GM13977 (cell line): ENCODE measurements at regions not wholly inside any gene's neighbourhood (a gene's known extent, or its start where the extent isn't known, plus 50 kb on each side); places are given as distances from the start of the nearest gene placed in this dataset.

Experiments used
- DNase-seq: peaks from one replicate; pipeline ENCODE4 v3.0.0; 2012; ENCODE audit warnings: low spot score
- CTCF ChIP-seq: IDR thresholded peaks from 2 replicates; pipeline ENCODE4 v1.5.1; 2012; ENCODE audit warnings: mild to moderate bottlenecking, control low read depth; ENCODE audit not compliant: insufficient read depth; ENCODE audit errors: extremely low read depth, missing control alignments
- in situ Hi-C: fragments of 300-500 bp; cut with MboI; formaldehyde crosslinking; loops from one replicate; pipeline ENCODE4 v1.12.0; 2022; ENCODE audit warnings: low sequenced_read_pairs, low pct_unique_long_range_greater_than_20kb, mixed read lengths, inconsistent platforms; ENCODE audit not compliant: unreplicated experiment

- in situ Hi-C loops = no loop called here
These were observed 1560.6 kb downstream of the STIM2 start for GRCh38 chr4:28421221-28421620.

GRCh38 chr4:28426251-28426650, 1565.6 kb downstream of the STIM2 start:
- in situ Hi-C loops = no loop called here
- no peak for DNase-seq
- TF ChIP-seq CTCF = no peak

More at GRCh38 chr4:28421221-28421620, 1560.6 kb downstream of the STIM2 start:
- DNase-seq = no peak
- no peak for TF ChIP-seq CTCF

GRCh38 chr4:28427306-28428085, 1566.9 kb downstream of the STIM2 start:
- in situ Hi-C loops = no loop called here
- TF ChIP-seq CTCF = no peak
- no peak for DNase-seq

DNA sequence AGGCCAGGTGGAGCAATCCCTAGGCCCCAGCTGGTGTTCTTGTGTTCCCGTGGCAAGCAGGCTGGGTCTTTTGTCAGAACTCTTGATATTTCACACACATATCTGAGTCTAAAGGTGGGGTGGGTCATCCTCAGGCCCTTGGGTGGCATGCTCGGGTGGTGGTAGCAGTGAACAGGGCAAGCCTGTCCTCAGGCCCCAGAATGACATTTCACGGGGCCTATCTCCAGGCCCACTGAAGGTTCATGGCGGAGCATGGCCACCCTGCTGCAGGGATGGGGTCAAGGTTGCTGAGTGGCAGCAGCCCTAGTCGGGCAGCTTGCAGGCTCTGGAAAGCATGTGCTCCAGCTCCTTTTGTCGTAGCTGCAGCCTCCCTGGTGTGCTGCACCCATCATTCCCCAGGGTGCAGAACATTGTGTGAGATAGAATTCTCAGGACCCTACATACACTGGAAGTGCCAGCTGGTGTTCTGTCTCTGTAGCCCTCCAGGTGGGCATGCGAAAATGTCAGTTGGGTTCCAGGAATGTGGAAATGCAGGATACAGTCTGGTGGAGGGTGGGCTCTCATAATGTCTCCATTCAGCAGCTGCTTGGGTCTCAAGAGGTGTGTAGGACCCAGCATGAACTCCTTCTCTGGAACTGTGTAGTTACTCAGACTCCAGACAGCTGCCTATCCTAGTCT, 1571.8 kb downstream of the STIM2 start:
- DNase-seq = no peak
- no peak for TF ChIP-seq CTCF
- in situ Hi-C loops = no loop called here

DNA sequence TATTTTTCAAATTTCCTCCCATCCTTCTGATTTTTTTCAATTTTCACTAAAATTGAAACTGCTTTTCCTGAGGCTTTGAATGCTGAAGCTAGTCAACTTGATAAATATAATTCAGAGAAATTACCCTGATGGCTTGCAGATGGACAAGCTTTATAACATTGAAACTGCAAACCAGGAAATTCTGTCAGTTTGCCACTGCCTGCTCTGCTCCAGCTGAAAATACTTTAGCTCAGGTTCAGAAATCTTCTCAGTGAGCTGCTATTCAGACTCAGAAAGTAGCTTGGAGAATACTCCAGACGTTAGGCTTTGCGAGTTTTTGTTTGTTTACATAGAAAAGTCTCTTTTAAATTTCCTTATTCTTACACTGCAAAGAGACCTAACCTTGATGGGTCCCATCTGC, 1574.7 kb downstream of the STIM2 start:
- in situ Hi-C loops = no loop called here
- no peak for TF ChIP-seq CTCF
- no peak for DNase-seq

- DNase-seq = no peak
These were observed 1575.8 kb downstream of the STIM2 start for GRCh38 chr4:28436191-28437080.

More at GRCh38 chr4:28436191-28437080, 1575.8 kb downstream of the STIM2 start:
- TF ChIP-seq CTCF = no peak
- in situ Hi-C loops = no loop called here
